Activated naive CD4-positive, alpha-beta T cell treated with anti-CD3 and anti-CD28 coated beads, Interleukin-2, amount 50 U/mL, for 24 hours (primary cell): ENCODE measurements at regions not wholly inside any gene's neighbourhood (a gene's known extent, or its start where the extent isn't known, plus 50 kb on each side); places are given as distances from the start of the nearest gene placed in this dataset.
"Not testable (repeated sequence)": the region's sequence is repeated elsewhere in the genome, so short reads cannot be mapped to it uniquely, and the experiment has no call there.

ENCODE experiments used
- H3K27ac Mint-ChIP-seq: one replicate; pipeline ENCODE4 v1.8.0; 2021; ENCODE audit warnings: mild to moderate bottlenecking, mixed read lengths
- H3K27me3 Mint-ChIP-seq: one replicate; pipeline ENCODE4 v1.8.0; 2021; ENCODE audit warnings: mixed read lengths
- H3K36me3 Mint-ChIP-seq: one replicate; pipeline ENCODE4 v1.8.0; 2021; ENCODE audit warnings: mixed read lengths
- H3K4me1 Mint-ChIP-seq: one replicate; pipeline ENCODE4 v1.8.0; 2021; ENCODE audit warnings: mixed read lengths
- H3K4me3 Mint-ChIP-seq: one replicate; pipeline ENCODE4 v1.8.0; 2021; ENCODE audit warnings: mild to moderate bottlenecking, mixed read lengths
- H3K9me3 Mint-ChIP-seq: one replicate; pipeline ENCODE4 v1.8.0; 2021; ENCODE audit warnings: mixed read lengths

DNA sequence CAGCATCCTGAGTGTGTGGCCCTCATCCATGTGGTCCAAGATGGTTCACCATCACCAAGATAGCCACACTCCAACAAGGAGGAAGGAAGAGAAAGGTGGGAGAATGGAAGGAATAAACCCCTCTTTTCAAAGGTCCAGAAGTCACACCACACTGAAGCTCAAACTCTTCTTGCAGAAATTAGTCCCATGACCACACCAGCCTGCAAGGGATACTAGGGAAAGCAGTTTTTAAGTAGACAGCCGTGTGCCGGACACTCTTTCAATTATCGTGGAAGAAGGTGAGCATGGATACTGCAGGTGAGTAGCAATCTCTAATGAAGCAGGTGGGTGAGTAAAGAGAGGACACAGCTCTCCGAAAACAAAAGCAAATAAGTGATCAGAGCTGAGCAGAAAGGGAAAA lies 191.7 kb upstream of the IRF2BP2 start:
- H3K36me3 Mint-ChIP-seq, H3K4me1 Mint-ChIP-seq, H3K9me3 Mint-ChIP-seq, H3K4me3 Mint-ChIP-seq, H3K27ac Mint-ChIP-seq, H3K27me3 Mint-ChIP-seq: not testable (repeated sequence)

DNA sequence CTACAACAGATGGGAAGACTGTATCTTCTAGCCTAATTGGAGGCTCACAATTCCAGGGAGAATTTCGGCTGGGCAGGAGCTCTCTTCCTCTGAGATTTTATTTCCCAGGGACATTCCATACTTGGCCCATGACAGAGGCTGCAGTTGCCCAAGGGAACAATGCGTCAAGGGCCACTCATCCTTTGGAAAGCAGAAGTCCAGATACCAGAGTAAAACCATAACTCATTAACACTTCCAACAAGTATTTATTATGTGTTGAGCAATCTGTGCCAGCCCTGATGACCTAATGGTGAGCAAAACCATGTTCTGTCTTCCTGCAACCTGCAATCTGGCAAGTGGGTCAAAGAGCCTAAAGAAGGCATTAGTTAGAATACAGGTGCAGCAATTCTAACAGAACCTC lies 191.2 kb upstream of the IRF2BP2 start:
- H3K27ac Mint-ChIP-seq, H3K36me3 Mint-ChIP-seq, H3K27me3 Mint-ChIP-seq, H3K4me1 Mint-ChIP-seq, H3K9me3 Mint-ChIP-seq, H3K4me3 Mint-ChIP-seq: not testable (repeated sequence)

DNA sequence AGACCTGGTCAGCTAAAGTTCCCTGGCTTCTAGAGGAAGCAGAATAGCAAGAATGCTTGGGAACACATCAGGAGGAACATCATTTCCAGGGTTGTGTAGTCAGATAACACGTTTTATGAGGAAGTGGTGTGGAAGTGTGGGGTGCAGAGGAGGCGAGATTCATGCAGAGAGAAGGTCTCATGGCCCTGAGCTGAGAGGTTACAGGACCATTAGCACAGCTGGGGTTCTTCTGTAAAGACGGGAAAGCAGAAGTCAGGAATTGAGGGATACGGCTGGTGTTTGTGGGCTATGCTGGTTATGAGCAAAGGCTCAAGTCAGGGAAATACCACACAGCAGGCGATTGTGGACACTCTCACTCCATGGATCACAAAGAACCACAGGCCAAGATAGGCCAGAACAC lies 190.6 kb upstream of the IRF2BP2 start:
- H3K27me3 Mint-ChIP-seq, H3K9me3 Mint-ChIP-seq, H3K36me3 Mint-ChIP-seq, H3K4me1 Mint-ChIP-seq, H3K4me3 Mint-ChIP-seq, H3K27ac Mint-ChIP-seq: not testable (repeated sequence)

DNA sequence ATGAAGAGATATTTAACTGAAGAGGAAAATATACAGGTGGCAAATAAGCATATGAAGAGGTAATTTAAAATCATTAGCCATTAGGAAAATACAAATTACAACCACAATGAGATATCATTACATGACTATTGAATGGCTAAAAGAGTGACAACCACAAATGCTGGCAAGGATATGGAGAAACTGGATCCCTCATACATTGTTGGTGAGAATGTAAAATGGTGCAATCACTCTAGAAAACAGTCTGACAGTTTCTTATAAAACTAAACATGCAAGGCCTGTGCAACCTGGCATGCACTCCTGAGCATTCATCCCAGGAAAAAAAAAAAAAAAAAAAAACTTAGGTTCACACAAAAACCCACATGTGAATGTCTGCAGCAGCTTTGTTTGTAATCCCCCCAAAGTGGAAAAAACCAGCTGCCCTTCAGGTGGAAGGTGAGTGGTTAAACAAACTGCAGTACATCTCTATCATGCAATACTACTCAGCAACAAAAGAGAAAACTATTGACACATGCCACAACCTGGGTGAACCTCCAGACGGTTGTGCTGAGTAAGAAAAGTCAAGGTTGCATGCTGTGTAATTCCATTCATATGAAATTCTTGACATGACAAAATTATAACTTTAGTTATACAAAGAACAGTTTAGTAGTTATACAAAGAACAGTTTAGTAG lies 189.2 kb upstream of the IRF2BP2 start:
- H3K9me3 Mint-ChIP-seq: not testable (repeated sequence)

DNA sequence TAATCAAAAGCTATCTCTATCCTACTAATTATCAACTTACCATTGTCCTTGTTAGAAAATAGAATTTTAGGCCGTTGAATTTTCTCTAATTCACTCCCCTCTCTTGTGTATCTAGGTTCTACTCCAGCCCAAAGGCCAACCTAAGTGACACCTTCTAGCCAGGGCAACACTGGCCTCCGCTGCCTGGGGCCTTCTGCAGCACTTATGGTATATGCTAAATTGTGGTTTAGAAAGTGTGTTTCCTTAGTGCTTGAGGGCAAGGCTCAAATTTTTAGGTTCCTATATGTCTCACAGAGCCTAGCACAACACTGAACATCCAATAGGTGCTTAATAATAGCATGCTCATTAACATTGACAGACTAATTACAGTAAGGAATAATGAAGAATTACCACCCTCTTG lies 187.2 kb upstream of the IRF2BP2 start:
- not testable (repeated sequence) for H3K27me3 Mint-ChIP-seq, H3K36me3 Mint-ChIP-seq, H3K9me3 Mint-ChIP-seq, H3K27ac Mint-ChIP-seq, H3K4me3 Mint-ChIP-seq, H3K4me1 Mint-ChIP-seq

More for the DNA sequence above, 189.2 kb upstream of the IRF2BP2 start:
- H3K4me3 Mint-ChIP-seq, H3K27me3 Mint-ChIP-seq, H3K4me1 Mint-ChIP-seq, H3K36me3 Mint-ChIP-seq, H3K27ac Mint-ChIP-seq: not testable (repeated sequence)

DNA sequence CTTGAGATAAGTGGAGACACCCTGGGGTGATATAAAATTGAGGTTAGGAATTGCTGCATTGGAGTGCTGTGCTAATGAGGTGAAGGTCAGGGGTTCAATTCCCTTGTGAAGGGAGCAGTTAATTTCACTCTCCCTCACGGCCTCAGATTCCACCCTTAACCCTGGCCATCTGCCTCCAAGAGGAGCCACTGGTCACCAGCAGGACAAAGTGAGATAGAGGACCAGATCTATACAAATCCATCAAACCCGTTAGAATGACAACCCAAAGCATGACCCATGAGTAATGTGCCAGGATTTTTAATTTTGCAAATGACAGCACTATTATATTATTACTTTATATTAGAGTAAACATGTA lies 186.4 kb upstream of the IRF2BP2 start:
- not testable (repeated sequence) for H3K36me3 Mint-ChIP-seq, H3K27me3 Mint-ChIP-seq, H3K27ac Mint-ChIP-seq

DNA sequence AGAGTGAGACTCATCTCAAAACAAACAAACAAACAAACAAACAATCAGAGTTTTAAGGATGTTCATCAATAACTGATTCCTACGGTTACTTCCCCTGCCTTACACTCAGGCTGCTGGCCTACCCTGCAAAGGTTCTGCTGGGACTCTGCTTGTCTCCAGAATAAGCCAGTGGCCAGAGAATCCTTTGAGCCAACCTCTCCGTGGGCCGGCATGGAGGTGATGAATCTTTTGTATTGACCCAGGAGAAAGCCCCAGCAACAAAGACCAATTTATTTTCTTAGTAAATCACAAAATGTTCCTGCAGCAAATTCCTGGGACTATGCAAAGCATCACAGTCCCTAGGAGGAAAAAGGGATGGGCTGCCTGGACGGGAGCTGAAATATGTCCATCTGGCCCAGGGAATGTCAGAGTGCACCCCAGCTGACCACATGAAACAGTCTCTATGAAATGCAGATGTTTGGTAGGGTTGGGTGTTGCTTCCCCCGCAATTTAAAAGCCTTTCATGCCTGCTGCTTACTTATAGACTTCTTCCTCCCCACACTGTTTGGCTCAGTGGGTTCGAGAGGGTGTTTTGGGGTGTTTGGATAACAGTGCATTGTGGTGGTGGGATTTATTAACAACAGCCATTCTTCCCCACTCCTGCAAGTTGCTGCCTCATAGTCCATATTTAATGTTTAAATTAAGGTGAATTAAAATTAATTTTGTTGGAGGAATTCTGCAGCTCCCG lies 185.9 kb upstream of the IRF2BP2 start:
- not testable (repeated sequence) for H3K36me3 Mint-ChIP-seq, H3K4me3 Mint-ChIP-seq, H3K4me1 Mint-ChIP-seq, H3K27ac Mint-ChIP-seq, H3K9me3 Mint-ChIP-seq, H3K27me3 Mint-ChIP-seq

More for the DNA sequence above, 186.4 kb upstream of the IRF2BP2 start:
- not testable (repeated sequence) for H3K4me1 Mint-ChIP-seq, H3K4me3 Mint-ChIP-seq, H3K9me3 Mint-ChIP-seq

DNA sequence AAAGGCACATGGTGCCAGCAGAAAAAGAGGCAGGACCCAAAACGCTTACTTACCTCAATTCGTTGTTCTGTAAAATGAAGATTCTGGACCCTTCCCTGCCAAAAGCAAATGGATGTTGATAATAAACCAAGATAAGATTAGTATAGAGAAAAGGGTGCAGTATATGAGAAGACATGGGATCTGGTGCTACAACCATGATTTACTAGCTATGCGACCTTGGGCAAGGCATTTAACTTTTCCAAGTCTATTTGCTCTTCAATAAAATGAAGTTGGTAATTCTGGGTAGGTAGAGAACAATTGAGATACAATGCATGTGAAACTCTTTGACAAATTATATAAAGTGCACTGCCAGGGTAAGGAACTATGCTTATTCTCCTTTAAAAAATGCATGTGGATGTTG lies 185.0 kb upstream of the IRF2BP2 start:
- H3K36me3 Mint-ChIP-seq, H3K4me3 Mint-ChIP-seq, H3K4me1 Mint-ChIP-seq, H3K27ac Mint-ChIP-seq, H3K27me3 Mint-ChIP-seq, H3K9me3 Mint-ChIP-seq: not testable (repeated sequence)

DNA sequence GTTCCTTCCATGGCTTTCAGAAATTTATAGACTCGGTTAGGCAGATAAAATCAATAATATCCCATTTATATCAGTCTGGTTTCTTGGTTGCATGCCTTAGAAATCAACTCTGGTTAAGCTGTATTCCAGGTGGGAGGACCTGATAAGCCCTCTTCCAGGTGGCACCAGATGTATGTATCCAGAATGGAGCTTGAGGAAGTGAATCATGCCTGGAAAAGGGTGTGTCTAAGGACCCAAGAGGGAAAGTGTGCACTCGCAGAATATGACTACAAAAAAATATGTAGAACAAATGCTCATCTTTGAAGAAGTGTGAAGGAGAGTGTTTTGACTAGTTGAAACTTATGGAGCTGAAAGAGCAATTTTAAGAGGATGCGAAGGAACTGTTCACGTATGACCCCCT lies 184.5 kb upstream of the IRF2BP2 start:
- not testable (repeated sequence) for H3K27me3 Mint-ChIP-seq, H3K9me3 Mint-ChIP-seq, H3K4me3 Mint-ChIP-seq, H3K27ac Mint-ChIP-seq, H3K36me3 Mint-ChIP-seq, H3K4me1 Mint-ChIP-seq

DNA sequence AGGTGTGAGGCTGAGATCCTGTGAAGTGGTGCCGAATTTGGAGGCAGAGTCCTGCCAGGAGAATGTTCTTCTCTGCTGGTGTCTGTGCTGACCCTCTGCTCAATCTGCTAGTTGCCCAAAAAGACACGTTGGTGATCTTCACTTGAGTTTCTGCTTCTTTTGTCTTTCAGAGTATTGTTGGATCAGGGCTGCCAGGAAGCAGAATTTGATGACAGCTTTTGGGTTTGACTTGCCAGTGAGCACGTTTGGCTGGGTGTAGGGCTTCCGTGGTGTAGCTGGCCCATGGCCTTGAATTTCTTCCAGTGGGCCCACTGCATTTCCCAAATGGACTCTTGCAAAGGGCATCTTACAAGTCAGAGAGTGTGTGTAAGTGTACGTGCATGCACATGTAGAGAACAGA lies 183.9 kb upstream of the IRF2BP2 start:
- H3K27ac Mint-ChIP-seq, H3K4me3 Mint-ChIP-seq, H3K9me3 Mint-ChIP-seq, H3K36me3 Mint-ChIP-seq, H3K27me3 Mint-ChIP-seq, H3K4me1 Mint-ChIP-seq: not testable (repeated sequence)

DNA sequence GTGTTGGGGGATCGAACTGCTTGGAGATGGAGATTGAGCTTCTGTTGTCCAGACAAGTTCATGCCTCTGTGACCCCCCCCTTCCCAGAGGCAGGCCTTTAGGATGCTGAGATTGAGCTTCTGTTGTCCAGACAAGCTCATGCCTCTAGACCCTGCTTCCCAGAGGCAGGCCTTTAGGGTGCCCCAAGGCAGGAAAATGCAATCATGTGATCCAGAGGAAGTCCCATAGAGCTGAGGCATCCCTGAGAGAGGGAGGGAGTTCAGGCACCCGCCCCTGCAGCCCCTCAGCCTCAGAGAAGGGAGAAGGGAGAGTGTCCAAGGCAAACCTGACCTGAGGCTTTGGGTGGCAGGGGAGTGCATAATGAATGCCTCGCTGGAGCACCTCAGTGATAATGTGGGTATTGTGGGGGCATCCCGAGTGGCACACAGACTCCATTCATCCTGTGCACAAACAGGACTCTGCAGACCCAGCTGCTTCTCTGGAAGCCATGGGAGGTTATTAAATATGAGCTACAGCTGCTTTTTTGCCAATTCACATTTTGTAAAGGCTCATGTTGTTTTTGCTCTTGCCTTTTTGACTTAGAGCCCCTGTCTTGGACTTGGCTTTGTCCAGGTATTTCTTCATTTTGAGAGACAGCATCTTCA lies 182.4 kb upstream of the IRF2BP2 start:
- not testable (repeated sequence) for H3K9me3 Mint-ChIP-seq, H3K36me3 Mint-ChIP-seq, H3K4me3 Mint-ChIP-seq, H3K4me1 Mint-ChIP-seq, H3K27me3 Mint-ChIP-seq, H3K27ac Mint-ChIP-seq

DNA sequence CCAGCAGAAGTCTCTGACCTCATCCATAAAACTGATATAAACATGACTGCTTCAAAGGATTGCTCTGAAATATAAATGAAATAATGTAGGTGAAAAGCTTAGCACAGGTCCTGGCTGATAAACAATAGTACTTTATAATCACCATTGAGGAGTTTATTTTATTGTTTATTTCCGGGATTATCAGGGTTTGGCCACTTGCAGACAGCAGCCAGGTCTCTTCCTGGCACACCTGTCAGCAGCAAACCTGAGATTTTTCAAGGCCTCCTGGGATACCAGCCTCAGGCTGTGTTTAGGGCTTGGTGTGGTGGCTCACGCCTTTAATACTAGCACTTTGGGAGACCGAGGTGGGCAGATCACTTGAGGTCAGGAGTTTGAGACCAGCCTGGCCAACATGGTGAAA lies 181.6 kb upstream of the IRF2BP2 start:
- H3K36me3 Mint-ChIP-seq, H3K27me3 Mint-ChIP-seq, H3K4me1 Mint-ChIP-seq, H3K27ac Mint-ChIP-seq, H3K9me3 Mint-ChIP-seq, H3K4me3 Mint-ChIP-seq: not testable (repeated sequence)

DNA sequence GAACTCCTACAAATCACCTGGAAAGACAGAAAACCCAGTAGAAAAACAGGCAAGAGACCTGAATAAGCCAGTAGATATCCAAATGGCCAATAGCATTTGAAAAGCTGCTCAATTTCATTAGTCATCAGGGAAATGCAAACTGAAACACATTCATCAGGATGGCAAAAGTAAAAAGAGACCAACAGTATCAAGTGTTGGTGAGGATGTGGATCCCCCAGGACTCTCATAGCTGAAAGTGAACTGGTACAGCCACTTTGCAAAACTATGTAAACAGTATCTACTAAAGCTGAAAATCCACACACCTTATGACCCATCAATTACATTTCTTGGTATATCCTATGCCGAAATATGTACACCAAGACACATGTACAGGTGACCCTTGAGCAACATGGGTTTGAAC lies 180.4 kb upstream of the IRF2BP2 start:
- H3K4me1 Mint-ChIP-seq, H3K27ac Mint-ChIP-seq, H3K27me3 Mint-ChIP-seq, H3K36me3 Mint-ChIP-seq, H3K9me3 Mint-ChIP-seq, H3K4me3 Mint-ChIP-seq: not testable (repeated sequence)

DNA sequence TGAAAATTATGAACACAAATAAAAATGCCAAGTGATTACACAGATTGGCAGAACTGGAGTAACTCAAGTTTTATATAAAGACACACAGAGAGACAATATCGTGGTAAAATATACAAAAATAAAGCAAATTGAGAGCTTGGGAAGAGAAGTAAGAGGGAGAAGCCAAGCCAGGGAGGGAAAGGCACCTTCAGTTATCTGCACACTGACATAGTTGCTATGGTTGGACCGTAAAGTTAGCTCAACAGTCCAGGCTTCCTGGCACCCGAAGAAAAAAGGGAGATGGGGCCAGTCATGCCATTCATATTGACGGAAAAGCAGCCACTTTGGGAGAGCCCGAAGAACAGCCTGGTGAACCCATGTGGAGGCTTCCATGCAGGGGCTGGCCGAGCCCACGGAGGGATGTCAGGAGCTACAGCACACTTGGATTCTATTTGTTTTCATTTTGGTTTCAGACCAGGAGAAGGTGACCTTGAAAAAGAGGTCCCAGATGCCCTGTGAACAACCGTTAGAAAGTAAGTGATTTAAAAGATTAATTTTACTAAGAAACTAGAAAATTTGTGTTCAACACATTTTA lies 177.1 kb upstream of the IRF2BP2 start:
- H3K9me3 Mint-ChIP-seq, H3K27me3 Mint-ChIP-seq, H3K4me3 Mint-ChIP-seq, H3K4me1 Mint-ChIP-seq, H3K36me3 Mint-ChIP-seq, H3K27ac Mint-ChIP-seq: not testable (repeated sequence)

DNA sequence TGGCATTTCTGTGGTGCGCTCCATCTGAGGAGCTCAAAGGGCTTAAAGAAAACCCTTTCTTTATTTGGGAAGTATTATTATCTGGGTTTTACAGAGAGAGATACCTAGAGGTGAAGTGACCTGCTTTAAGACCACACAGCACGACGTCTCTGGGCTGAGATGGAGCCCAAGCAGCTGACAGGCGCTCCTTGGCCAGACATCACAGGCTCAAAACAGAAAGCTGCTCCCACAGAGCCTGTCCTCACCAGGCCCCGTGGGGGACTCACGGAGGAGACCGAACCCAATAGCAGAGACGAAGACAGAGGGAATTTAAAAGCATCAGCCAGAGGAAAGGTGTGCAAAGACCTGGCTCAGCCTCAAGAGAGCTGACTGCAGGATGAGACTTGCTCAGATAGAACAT lies 175.9 kb upstream of the IRF2BP2 start:
- not testable (repeated sequence) for H3K27ac Mint-ChIP-seq, H3K4me3 Mint-ChIP-seq, H3K4me1 Mint-ChIP-seq, H3K36me3 Mint-ChIP-seq, H3K9me3 Mint-ChIP-seq, H3K27me3 Mint-ChIP-seq

DNA sequence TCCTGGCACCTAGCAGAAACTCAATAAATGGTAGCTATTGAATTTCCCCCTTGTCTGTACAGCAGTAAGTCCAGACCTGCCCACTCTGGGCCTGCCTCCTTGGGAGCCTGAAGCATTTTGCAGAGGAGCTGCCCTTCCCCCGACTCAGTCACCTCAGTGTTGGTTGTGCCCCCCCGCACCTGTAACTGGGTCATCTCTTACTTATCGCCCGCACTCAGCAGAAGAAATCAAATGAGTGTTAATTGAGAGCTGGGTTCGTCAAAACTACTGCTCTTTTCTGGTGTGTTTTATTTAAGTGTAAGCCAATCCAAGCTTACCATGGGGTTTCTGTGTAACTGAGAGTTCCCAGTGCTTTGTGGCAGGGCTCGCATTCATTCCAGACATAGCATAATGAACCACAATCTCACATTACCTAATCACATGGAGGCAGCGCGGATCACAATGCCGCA lies 175.5 kb upstream of the IRF2BP2 start:
- H3K4me3 Mint-ChIP-seq, H3K27ac Mint-ChIP-seq, H3K9me3 Mint-ChIP-seq, H3K4me1 Mint-ChIP-seq, H3K27me3 Mint-ChIP-seq, H3K36me3 Mint-ChIP-seq: not testable (repeated sequence)

DNA sequence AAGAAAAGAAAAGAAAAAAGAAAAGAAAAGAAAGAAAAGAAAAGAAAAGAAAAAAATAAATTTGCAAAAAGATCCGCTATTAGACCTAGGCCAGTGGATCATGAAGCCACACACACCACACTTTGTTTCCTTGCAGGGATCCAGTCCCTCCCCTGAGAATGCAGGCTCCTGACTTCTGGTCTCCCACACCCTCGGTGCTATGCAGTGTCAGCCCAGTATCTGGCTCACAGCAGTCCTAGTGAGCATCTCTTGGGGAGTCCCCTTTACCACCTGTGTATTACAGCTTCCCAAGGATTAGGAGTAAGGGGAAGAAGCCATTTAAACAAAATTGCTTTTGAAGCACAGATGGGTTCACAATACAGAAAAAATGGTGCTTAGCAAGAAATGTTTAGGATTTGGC lies 174.1 kb upstream of the IRF2BP2 start:
- H3K9me3 Mint-ChIP-seq, H3K4me1 Mint-ChIP-seq, H3K36me3 Mint-ChIP-seq, H3K27me3 Mint-ChIP-seq, H3K27ac Mint-ChIP-seq, H3K4me3 Mint-ChIP-seq: not testable (repeated sequence)
